Naive B cell (primary cell): ENCODE measurements at regions not wholly inside any gene's neighbourhood (a gene's known extent, or its start where the extent isn't known, plus 50 kb on each side); places are given as distances from the start of the nearest gene placed in this dataset.
"Not testable (repeated sequence)": the region's sequence is repeated elsewhere in the genome, so short reads cannot be mapped to it uniquely, and the experiment has no call there.

Experiments used
- ATAC-seq, 2 donors: fragments of 150-1000 bp; cut with Tn5 transposase; 2 replicates each; pipeline ENCODE4 v1.10.0; 2021; ENCODE audit warnings: low read depth in 2 of 2, mild to moderate bottlenecking in 2 of 2, moderate library complexity in 2 of 2
- DNase-seq: peaks from one replicate; pipeline ENCODE4 v3.0.0; 2022
- H3K27ac Mint-ChIP-seq, 6 donors: one replicate each; pipeline ENCODE4 v1.8.0; 2020 to 2022; ENCODE audit warnings: mild to moderate bottlenecking in 6 of 6, mixed read lengths in 6 of 6, moderate library complexity in 5 of 6, inconsistent platforms in 2 of 6
- H3K27me3 Mint-ChIP-seq, 3 donors: one replicate each; pipeline ENCODE4 v1.8.0; 2021 to 2022; ENCODE audit warnings: mixed read lengths in 3 of 3, mild to moderate bottlenecking in 1 of 3
- H3K36me3 Mint-ChIP-seq, 2 donors: one replicate each; pipeline ENCODE4 v1.8.0; 2020 to 2022; ENCODE audit warnings: mixed read lengths in 2 of 2, inconsistent platforms in 1 of 2, mild to moderate bottlenecking in 1 of 2
- H3K4me1 Mint-ChIP-seq, 3 donors: one replicate each; pipeline ENCODE4 v1.8.0; 2020 to 2022; ENCODE audit warnings: mixed read lengths in 3 of 3, inconsistent platforms in 1 of 3, mild to moderate bottlenecking in 1 of 3, moderate library complexity in 1 of 3
- H3K4me3 Mint-ChIP-seq, 8 donors: one replicate each; pipeline ENCODE4 v1.8.0; 2020 to 2022; ENCODE audit warnings: mild to moderate bottlenecking in 8 of 8, mixed read lengths in 8 of 8, moderate library complexity in 8 of 8, inconsistent platforms in 2 of 8
- H3K9me3 Mint-ChIP-seq, 7 donors: one replicate each; pipeline ENCODE4 v1.8.0; 2020 to 2022; ENCODE audit warnings: mixed read lengths in 7 of 7, mild to moderate bottlenecking in 5 of 7, inconsistent platforms in 2 of 7, moderate library complexity in 1 of 7

DNA sequence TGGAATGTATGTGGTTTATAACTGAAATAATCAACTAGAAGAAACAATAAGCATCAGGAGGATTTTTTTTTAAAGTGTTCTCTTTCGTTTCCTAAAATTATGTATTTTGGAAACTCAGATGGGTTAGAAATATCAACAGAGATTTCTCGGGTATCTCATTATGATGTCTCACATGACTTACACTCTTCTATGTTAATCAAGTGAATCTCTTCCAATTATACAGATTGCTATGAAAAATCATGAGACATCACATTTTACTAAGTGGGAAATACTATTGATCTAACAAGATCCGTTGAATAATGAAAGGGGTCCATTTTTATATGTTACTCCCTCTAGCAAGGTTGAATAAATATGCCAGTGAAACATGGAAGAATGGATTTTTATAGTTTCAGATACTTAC, 54.7 kb upstream of the NRIP1 start:
- no peak for ATAC-seq
- Mint-ChIP-seq H3K9me3 (no peaks in the 10 kb centered on the region), H3K36me3 (no peaks in the 10 kb centered on the region), H3K27ac (no peak overlapping the region), H3K4me3 (no peak overlapping the region), H3K27me3 (peaks cover 4 to 21% (median 6%) of the 10 kb centered on the region in 3 donors), H3K4me1 (peaks cover 7 to 18% (median 13%) of the 10 kb centered on the region in 3 donors)
- DNase-seq = no peak

DNA sequence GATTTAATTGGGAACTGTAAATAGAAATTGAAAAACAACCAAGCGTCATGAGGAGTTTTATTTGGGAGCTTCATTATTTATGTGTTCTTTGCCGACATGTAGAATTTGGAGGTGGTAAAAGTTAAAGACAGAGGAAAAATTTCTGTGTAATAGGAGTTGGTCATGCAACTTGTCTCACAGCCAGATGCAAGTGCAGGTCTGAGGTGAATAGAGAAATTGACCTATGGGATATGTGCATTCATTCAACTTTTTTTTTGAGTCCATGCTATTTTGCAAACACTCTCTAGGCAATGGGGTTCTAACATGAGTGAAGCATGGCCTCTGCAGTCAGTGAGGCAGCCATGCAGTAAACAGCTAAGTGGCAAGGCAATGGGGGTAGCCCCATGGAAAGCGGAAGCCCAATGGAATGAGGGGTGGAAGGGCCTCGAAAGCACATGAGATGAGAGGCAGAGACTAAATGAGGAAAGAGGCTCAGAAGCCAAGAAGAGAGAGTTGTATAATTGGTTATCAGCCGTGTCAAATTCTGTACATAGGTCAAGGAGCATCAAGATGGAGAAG, 56.4 kb upstream of the NRIP1 start:
- no peak for DNase-seq
- peak overlapping the region in 1 of 8 donors; percentile 7 for H3K4me3 Mint-ChIP-seq
- H3K4me1 Mint-ChIP-seq = peaks cover 7 to 18% (median 13%) of the 10 kb centered on the region in 3 donors
- H3K9me3 Mint-ChIP-seq = no peaks in the 10 kb centered on the region
- H3K36me3 Mint-ChIP-seq = no peaks in the 10 kb centered on the region
- no peak for ATAC-seq
- no peak overlapping the region for H3K27ac Mint-ChIP-seq
- H3K27me3 Mint-ChIP-seq = peaks cover 4 to 9% (median 6%) of the 10 kb centered on the region in 3 donors

- Mint-ChIP-seq H3K27me3 (peaks cover 4 to 8% (median 6%) of the 10 kb centered on the region in 3 donors), H3K4me3 (peak overlapping the region in 1 of 8 donors; percentile 7), H3K27ac (no peak overlapping the region), H3K4me1 (peaks cover 7 to 18% (median 13%) of the 10 kb centered on the region in 3 donors), H3K9me3 (no peaks in the 10 kb centered on the region), H3K36me3 (no peaks in the 10 kb centered on the region)
- ATAC-seq (no peak), DNase-seq (no peak)
These were observed 56.9 kb upstream of the NRIP1 start for GRCh38 chr21:15121655-15122120.

GRCh38 chr21:15122241-15122640, 57.4 kb upstream of the NRIP1 start:
- no peak overlapping the region for H3K27ac Mint-ChIP-seq
- no peaks in the 10 kb centered on the region for H3K9me3 Mint-ChIP-seq
- peaks cover 7 to 24% (median 17%) of the 10 kb centered on the region in 3 donors for H3K4me1 Mint-ChIP-seq
- H3K36me3 Mint-ChIP-seq = no peaks in the 10 kb centered on the region
- DNase-seq (no peak), ATAC-seq (no peak)
- H3K27me3 Mint-ChIP-seq = peaks cover 4 to 8% (median 6%) of the 10 kb centered on the region in 3 donors
- H3K4me3 Mint-ChIP-seq = no peak overlapping the region

DNA sequence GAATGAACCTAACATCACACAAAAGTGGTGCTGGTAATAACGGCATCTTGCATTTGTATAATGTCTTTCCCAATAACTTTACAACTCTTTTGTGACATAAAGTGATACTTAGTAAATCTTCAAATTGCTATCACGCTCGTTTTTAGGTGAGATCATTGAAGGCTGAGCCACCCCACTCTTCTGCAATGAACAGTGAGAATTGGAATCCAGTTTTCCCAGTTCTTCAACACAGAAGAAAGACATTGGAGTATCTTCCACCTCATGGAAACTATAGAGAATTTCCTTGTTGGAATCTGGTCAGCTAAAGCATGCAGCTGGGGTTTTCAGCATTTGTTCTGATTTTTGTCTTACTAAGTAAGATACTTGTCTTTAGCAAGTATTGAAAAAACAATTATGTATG, 59.9 kb upstream of the NRIP1 start:
- Mint-ChIP-seq H3K36me3 (peaks cover 0 to 7% of the 10 kb centered on the region in 2 donors), H3K27ac (no peak overlapping the region), H3K27me3 (peaks cover 4 to 8% (median 6%) of the 10 kb centered on the region in 3 donors), H3K9me3 (peaks cover 0 to 5% (median 0%) of the 10 kb centered on the region in 7 donors), H3K4me3 (no peak overlapping the region), H3K4me1 (peaks cover 21 to 40% (median 34%) of the 10 kb centered on the region in 3 donors)
- no peak for ATAC-seq
- DNase-seq = no peak

DNA sequence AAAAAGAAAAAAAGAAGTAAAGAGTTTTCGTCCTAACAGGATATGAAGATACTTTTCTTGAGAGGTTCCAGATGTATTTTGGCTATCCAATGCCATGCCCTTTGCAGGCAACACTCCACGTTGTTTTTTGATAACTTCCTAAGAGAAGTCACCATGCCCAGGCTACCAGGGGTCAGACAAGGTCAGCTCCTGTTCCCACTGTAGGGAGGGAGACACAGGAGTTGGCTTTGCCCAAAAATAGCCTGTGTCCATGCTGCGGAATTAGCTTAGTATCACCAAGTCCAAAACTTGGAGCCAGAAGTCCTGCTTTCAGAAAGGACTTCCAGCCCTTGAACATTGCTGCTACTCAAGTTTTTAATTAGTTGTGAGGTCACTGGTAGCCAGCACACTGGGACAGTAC, 62.1 kb upstream of the NRIP1 start:
- Mint-ChIP-seq H3K4me1 (peaks cover 20 to 40% (median 30%) of the 10 kb centered on the region in 3 donors), H3K9me3 (peaks cover 0 to 5% (median 0%) of the 10 kb centered on the region in 7 donors), H3K36me3 (peaks cover 0 to 7% of the 10 kb centered on the region in 2 donors), H3K4me3 (no peak overlapping the region), H3K27me3 (no peaks in the 10 kb centered on the region), H3K27ac (no peak overlapping the region)
- ATAC-seq (no peak), DNase-seq (no peak)

- H3K4me3 Mint-ChIP-seq = no peak overlapping the region
- ATAC-seq = no peak
These were observed 62.6 kb upstream of the NRIP1 start for GRCh38 chr21:15127437-15127836.

DNA sequence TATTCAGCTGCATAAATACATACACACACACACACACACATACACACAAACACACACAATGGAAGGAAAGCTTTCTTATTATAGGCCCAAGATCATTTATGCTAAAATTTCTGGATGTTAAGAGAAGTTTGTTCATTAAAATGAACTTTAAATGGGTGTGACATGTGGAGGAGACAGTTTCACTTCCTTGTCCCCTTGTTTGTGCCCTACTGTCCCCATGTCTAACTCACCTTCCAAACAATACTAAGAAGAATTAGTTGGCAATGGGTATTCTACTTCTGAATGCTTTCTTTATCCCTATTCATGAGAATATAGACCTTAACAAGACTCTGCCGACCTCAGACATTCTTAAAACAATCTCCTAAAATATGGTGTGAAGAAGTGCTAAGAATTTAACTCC, 63.5 kb upstream of the NRIP1 start:
- Mint-ChIP-seq H3K27me3 (no peaks in the 10 kb centered on the region), H3K9me3 (peaks cover 0 to 5% (median 0%) of the 10 kb centered on the region in 7 donors), H3K4me1 (peaks cover 17 to 37% (median 28%) of the 10 kb centered on the region in 3 donors), H3K36me3 (peaks cover 0 to 7% of the 10 kb centered on the region in 2 donors), H3K27ac (peak overlapping the region in 4 of 6 donors; percentile 29 to 57 (median 50)), H3K4me3 (peak overlapping the region in 5 of 8 donors; percentile 20 to 74 (median 37))
- DNase-seq = peak; percentile 6
- peak; percentile 85 to 88 for ATAC-seq

More at GRCh38 chr21:15127437-15127836, 62.6 kb upstream of the NRIP1 start:
- no peak overlapping the region for H3K27ac Mint-ChIP-seq
- H3K27me3 Mint-ChIP-seq = no peaks in the 10 kb centered on the region
- peaks cover 0 to 5% (median 0%) of the 10 kb centered on the region in 7 donors for H3K9me3 Mint-ChIP-seq
- DNase-seq = no peak
- peaks cover 0 to 7% of the 10 kb centered on the region in 2 donors for H3K36me3 Mint-ChIP-seq
- H3K4me1 Mint-ChIP-seq = peaks cover 17 to 35% (median 26%) of the 10 kb centered on the region in 3 donors

DNA sequence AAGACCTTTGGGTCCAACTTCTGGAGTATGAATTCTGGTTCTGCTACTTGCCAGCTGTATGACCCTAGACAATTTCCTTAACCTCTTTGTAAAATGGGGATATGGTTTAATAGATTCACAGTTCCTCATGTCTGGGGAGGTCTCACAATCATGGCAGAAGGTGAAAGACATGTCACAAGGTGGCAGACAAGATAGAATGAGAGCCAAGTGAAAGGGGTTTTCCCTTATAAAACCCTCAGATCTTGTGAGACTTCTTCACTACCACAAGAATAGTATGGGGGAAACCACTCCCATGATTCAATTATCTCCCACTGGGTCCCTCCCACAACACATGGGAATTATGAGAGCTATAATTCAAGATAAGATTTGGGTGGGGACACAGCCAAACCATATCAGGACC, 63.9 kb upstream of the NRIP1 start:
- H3K36me3 Mint-ChIP-seq, H3K9me3 Mint-ChIP-seq, H3K27me3 Mint-ChIP-seq: not testable (repeated sequence)
- Mint-ChIP-seq H3K4me3 (peak overlapping the region in 5 of 8 donors; percentile 20 to 74 (median 37)), H3K27ac (peak overlapping the region in 3 of 6 donors; percentile 29 to 57 (median 52)), H3K4me1 (peaks cover 17 to 40% (median 30%) of the 10 kb centered on the region in 3 donors)
- peak; percentile 79 to 80 for ATAC-seq
- DNase-seq = peak; percentile 21

- DNase-seq (no peak), ATAC-seq (no peak)
- peaks cover 17 to 51% (median 44%) of the 10 kb centered on the region in 3 donors for H3K4me1 Mint-ChIP-seq
- H3K9me3 Mint-ChIP-seq = peaks cover 0 to 5% (median 0%) of the 10 kb centered on the region in 7 donors
- H3K4me3 Mint-ChIP-seq = peak overlapping the region in 1 of 8 donors; percentile 37
- peak overlapping the region in 1 of 6 donors; percentile 17 for H3K27ac Mint-ChIP-seq
- H3K27me3 Mint-ChIP-seq = no peaks in the 10 kb centered on the region
- H3K36me3 Mint-ChIP-seq = peaks cover 0 to 7% of the 10 kb centered on the region in 2 donors
These were observed 65.5 kb upstream of the NRIP1 start for GRCh38 chr21:15130326-15130725.

DNA sequence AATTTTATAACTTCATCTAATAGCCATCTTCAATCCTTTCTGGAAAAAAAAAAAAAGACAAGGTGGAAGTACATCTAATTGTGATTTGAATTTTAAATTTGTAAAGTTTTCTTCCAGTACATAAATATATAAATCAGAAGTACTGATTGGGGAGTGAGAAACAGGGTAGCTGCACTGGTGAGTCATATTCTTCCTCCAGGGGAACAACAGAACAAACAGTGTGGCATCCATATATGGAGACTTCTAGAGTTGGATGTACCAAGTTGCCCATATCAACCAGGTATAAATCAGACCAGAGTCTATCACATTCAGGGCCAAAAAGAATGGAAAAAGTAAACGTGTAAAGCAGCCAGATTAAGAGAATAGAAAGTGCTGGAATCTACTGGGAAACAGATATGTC, 66.0 kb upstream of the NRIP1 start:
- Mint-ChIP-seq H3K4me3 (no peak overlapping the region), H3K36me3 (peaks cover 0 to 7% of the 10 kb centered on the region in 2 donors), H3K27me3 (no peaks in the 10 kb centered on the region), H3K4me1 (peaks cover 17 to 51% (median 44%) of the 10 kb centered on the region in 3 donors), H3K9me3 (peaks cover 0 to 5% (median 0%) of the 10 kb centered on the region in 7 donors), H3K27ac (no peak overlapping the region)
- ATAC-seq = no peak
- DNase-seq = no peak

- Mint-ChIP-seq H3K4me1 (peaks cover 17 to 43% (median 40%) of the 10 kb centered on the region in 3 donors), H3K9me3 (peaks cover 0 to 5% (median 0%) of the 10 kb centered on the region in 7 donors), H3K36me3 (peaks cover 0 to 7% of the 10 kb centered on the region in 2 donors), H3K27ac (no peak overlapping the region), H3K4me3 (no peak overlapping the region), H3K27me3 (peaks cover 2 to 3% (median 2%) of the 10 kb centered on the region in 3 donors)
- DNase-seq (no peak), ATAC-seq (no peak)
These were observed 68.0 kb upstream of the NRIP1 start for GRCh38 chr21:15132781-15133180.

DNA sequence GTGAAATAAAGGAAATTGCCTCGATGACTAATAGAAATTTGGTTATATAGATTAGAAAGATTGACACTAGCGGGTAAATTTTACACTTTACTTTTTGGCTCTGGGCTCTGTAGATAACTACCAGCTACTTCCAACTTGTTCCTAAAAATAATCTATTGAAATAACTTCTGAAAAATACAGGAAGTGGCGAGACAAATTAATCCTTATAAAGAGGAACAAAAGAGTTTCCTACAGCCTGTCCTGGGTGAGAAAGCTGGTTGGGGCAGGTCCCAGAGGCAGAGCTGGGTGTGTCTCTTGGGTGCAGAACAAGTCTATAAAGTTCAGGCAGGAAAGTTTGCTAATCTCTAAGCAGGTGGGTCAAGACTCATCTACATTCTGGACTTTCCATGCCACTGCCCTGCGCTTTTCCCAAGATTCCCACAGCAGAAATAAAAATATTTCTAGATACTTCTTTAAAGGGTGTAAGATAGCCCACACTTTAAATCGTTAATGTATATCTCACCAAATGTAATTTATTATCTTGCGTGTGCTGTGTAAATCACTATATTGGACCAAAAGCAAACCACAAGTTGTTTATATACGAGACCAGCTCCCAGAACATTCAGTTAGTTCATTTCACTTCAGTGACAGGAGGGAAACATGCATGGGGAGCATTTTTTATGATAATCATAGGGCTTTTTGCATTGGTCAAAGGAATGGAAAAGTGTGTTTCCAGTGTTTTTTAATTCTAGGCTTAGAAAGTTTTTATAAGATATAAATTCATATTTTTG, 70.1 kb upstream of the NRIP1 start:
- Mint-ChIP-seq H3K27ac (no peak overlapping the region), H3K36me3 (no peaks in the 10 kb centered on the region), H3K9me3 (no peaks in the 10 kb centered on the region), H3K4me1 (peaks cover 0 to 22% (median 20%) of the 10 kb centered on the region in 3 donors), H3K4me3 (peak overlapping the region in 6 of 8 donors; percentile 4 to 68 (median 38)), H3K27me3 (peaks cover 14 to 23% (median 21%) of the 10 kb centered on the region in 3 donors)
- DNase-seq (no peak), ATAC-seq (peak; percentile 52 to 73)
